ENCODE measurements at regions not wholly inside any gene's neighbourhood (a gene's known extent, or its start where the extent isn't known, plus 50 kb on each side); places are given as distances from the start of the nearest gene placed in this dataset.

DNA sequence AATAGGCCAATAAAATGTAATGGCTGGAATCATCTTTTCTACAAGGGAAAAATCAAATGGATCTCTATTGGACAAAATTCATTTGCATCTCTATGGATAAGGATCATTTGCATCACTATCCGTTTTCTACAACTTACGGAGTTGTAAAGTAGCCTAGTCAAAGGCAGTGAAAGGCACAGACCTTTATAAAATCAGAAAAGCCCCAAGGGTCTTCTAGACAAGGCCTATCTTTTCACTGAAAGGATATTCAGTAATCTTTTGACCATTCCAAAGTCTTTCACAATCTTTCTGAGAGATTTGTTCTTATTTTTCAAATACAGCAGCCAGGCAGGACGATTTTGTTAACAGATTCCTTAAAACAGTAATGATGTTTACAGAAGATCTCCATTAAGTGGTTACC, 119.5 kb upstream of the JADE1 start:
- intact Hi-C loops (cut with micrococcal nuclease): no loop called here
- no peaks in the 10 kb centered on the region for H3K27me3 Mint-ChIP-seq

DNA sequence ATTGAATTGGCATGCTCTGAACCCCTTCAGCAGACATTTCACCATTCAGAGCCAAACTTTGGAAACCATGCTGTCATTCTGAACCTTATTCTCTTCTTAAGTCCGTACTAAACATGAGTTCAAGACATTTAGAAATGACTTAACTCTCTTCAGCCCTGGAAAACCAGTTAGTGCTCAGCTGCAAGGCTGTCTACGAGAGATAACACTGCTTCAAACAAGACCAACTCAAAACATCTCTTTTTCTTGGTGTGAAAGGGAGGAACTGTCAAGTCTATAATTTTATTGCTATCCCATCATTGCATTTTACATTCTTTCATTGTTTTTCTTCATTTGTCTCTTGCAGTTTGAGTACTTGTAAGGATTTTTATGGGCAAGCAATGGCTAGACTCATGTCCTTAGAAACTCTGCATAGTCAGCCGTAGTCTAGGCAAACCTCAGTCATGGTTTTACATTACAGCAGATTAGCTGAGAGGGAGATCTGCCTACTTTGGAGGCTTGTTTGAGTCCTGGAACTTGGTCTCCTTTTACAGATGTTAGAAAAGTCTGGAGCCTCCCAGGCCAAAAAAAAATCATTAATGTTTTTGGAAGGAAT, 120.6 kb upstream of the JADE1 start:
- no peak overlapping the region for H2AFZ ChIP-seq (ENCODE audit: insufficient read depth, low read depth, low read length, poor library complexity, severe bottlenecking)
- ChIA-PET CTCF (no interaction called here), POLR2A (no interaction called here)
- H3K9me3 ChIP-seq (ENCODE audit: control extremely low read depth in 1 of 3, control insufficient read depth in 2 of 3, insufficient read depth in 1 of 3, low read length in 2 of 3): no peaks in the 10 kb centered on the region
- ATAC-seq (ENCODE audit: low read depth): no peak
- peaks cover 5% of the 10 kb centered on the region for H3K4me1 Mint-ChIP-seq
- intact Hi-C loops (cut with micrococcal nuclease): no loop called here
- DNase-seq: no peak
- no peaks in the 10 kb centered on the region for H3K27me3 ChIP-seq (replicated peaks in 1 of 4; ENCODE audit: control extremely low read depth in 1 of 4, control insufficient read depth in 3 of 4, insufficient read depth in 4 of 4, low read length in 3 of 4)
- 70% methylated on average over 2 of the region's 3 CpGs for WGBS (ENCODE audit: insufficient coverage)
- H3K4me1 ChIP-seq (ENCODE audit: control insufficient read depth in 2 of 2, insufficient read depth in 2 of 2, low read length in 2 of 2): peaks cover 0 to 5% of the 10 kb centered on the region in 2 donors
- no peak overlapping the region for H3K27ac ChIP-seq (ENCODE audit: low read length in 2 of 2)
- H3K9ac ChIP-seq (ENCODE audit: low read length): no peak overlapping the region
- H3K4me2 ChIP-seq (replicated peaks; ENCODE audit: low read depth, low read length, poor library complexity, severe bottlenecking): no peak overlapping the region
- no peak overlapping the region for H3K4me3 ChIP-seq (ENCODE audit: control extremely low read depth in 1 of 5, extremely low read depth in 1 of 5, insufficient read depth in 1 of 5, low read depth in 2 of 5, low read length in 4 of 5)
- no peaks in the 10 kb centered on the region for H3K27me3 Mint-ChIP-seq
- H3K9me3 Mint-ChIP-seq (ENCODE audit: insufficient read depth): no peaks in the 10 kb centered on the region
- H3K27ac Mint-ChIP-seq: no peak overlapping the region
- no peaks in the 10 kb centered on the region for H4K20me1 ChIP-seq (ENCODE audit: control insufficient read depth, insufficient read depth, low read length, poor library complexity, severe bottlenecking)
- no peaks in the 10 kb centered on the region for H3K79me2 ChIP-seq (ENCODE audit: control insufficient read depth, insufficient read depth, low read length)
- no peak for TF ChIP-seq EZH2 (IDR thresholded peaks at IDR 0.05; ENCODE audit: borderline replicate concordance, insufficient read depth, low read depth, low read length, poor library complexity, severe bottlenecking)
- TF ChIP-seq, protein P1, sequence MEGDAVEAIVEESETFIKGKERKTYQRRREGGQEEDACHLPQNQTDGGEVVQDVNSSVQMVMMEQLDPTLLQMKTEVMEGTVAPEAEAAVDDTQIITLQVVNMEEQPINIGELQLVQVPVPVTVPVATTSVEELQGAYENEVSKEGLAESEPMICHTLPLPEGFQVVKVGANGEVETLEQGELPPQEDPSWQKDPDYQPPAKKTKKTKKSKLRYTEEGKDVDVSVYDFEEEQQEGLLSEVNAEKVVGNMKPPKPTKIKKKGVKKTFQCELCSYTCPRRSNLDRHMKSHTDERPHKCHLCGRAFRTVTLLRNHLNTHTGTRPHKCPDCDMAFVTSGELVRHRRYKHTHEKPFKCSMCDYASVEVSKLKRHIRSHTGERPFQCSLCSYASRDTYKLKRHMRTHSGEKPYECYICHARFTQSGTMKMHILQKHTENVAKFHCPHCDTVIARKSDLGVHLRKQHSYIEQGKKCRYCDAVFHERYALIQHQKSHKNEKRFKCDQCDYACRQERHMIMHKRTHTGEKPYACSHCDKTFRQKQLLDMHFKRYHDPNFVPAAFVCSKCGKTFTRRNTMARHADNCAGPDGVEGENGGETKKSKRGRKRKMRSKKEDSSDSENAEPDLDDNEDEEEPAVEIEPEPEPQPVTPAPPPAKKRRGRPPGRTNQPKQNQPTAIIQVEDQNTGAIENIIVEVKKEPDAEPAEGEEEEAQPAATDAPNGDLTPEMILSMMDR (IDR thresholded peaks at IDR 0.05): no peak
- no peak overlapping the region for H3K4me3 Mint-ChIP-seq
- H3K36me3 ChIP-seq (replicated peaks in 1 of 2; ENCODE audit: control extremely low read depth in 1 of 2, control insufficient read depth in 1 of 2, extremely low read depth in 1 of 2, insufficient read depth in 2 of 2, low read length in 1 of 2): no peaks in the 10 kb centered on the region

More for the DNA sequence above, 119.5 kb upstream of the JADE1 start:
- Histone ChIP-seq H3K36me3 (replicated peaks in 1 of 2; ENCODE audit: control extremely low read depth in 1 of 2, control insufficient read depth in 1 of 2, extremely low read depth in 1 of 2, insufficient read depth in 2 of 2, low read length in 1 of 2) (no peaks in the 10 kb centered on the region), H3K79me2 (ENCODE audit: control insufficient read depth, insufficient read depth, low read length) (no peaks in the 10 kb centered on the region), H3K9ac (ENCODE audit: low read length) (no peak overlapping the region), H3K4me3 (ENCODE audit: control extremely low read depth in 1 of 5, extremely low read depth in 1 of 5, insufficient read depth in 1 of 5, low read depth in 2 of 5, low read length in 4 of 5) (no peak overlapping the region), H4K20me1 (ENCODE audit: control insufficient read depth, insufficient read depth, low read length, poor library complexity, severe bottlenecking) (no peaks in the 10 kb centered on the region), H3K9me3 (ENCODE audit: control extremely low read depth in 1 of 3, control insufficient read depth in 2 of 3, insufficient read depth in 1 of 3, low read length in 2 of 3) (no peaks in the 10 kb centered on the region), H3K27ac (ENCODE audit: low read length in 2 of 2) (no peak overlapping the region), H3K4me1 (ENCODE audit: control insufficient read depth in 2 of 2, insufficient read depth in 2 of 2, low read length in 2 of 2) (no peaks in the 10 kb centered on the region), H2AFZ (ENCODE audit: insufficient read depth, low read depth, low read length, poor library complexity, severe bottlenecking) (no peak overlapping the region), H3K27me3 (replicated peaks in 1 of 4; ENCODE audit: control extremely low read depth in 1 of 4, control insufficient read depth in 3 of 4, insufficient read depth in 4 of 4, low read length in 3 of 4) (no peaks in the 10 kb centered on the region), H3K4me2 (replicated peaks; ENCODE audit: low read depth, low read length, poor library complexity, severe bottlenecking) (no peak overlapping the region)
- DNase-seq (no peak), ATAC-seq (ENCODE audit: low read depth) (no peak)
- POLR2A ChIA-PET: no interaction called here
- CTCF ChIA-PET: no interaction called here
- Mint-ChIP-seq H3K9me3 (ENCODE audit: insufficient read depth) (no peaks in the 10 kb centered on the region), H3K27ac (no peak overlapping the region), H3K4me1 (no peaks in the 10 kb centered on the region), H3K4me3 (no peak overlapping the region)
- 100% methylated on average over 2 of the region's 3 CpGs for WGBS (ENCODE audit: insufficient coverage)
- no peak for TF ChIP-seq EZH2 (IDR thresholded peaks at IDR 0.05; ENCODE audit: borderline replicate concordance, insufficient read depth, low read depth, low read length, poor library complexity, severe bottlenecking)
- TF ChIP-seq, protein P1 (IDR thresholded peaks at IDR 0.05): no peak
